H1 (cell line): ENCODE measurements at regions not wholly inside any gene's neighbourhood (a gene's known extent, or its start where the extent isn't known, plus 50 kb on each side); places are given as distances from the start of the nearest gene placed in this dataset.

Experiments used
- CTCF ChIA-PET: fragments of 300-600 bp; sonication (Branson Sonifier 250); formaldehyde crosslinking; loops from one replicate; lab custom pipeline; 2021; ENCODE audit not compliant: partially characterized antibody; lab: Charles Lee
- POLR2A ChIA-PET: fragments of 300-600 bp; sonication (Branson Sonifier 250); formaldehyde crosslinking; loops from one replicate; lab custom pipeline; 2021; ENCODE audit warnings: inconsistent platforms; ENCODE audit not compliant: partially characterized antibody; lab: Charles Lee
- DNase-seq, 2 experiments: peaks; one replicate each; pipeline versions ENCODE4 v3.0.0 to v3.0.0-alpha.2; 2010 to 2022; ENCODE audit warnings: low spot score in 2 of 2, low read depth in 1 of 2, mixed read lengths in 1 of 2
- FAIRE-seq: peaks from 2 replicates; lab custom pipeline; 2011; peaks lifted over from hg19 to GRCh38; lab: Jason Lieb, UNC
- H2AFZ ChIP-seq: 2 replicates; pipeline ENCODE4 v1.8.1; 2012; ENCODE audit warnings: low read length, inconsistent platforms
- H2AK5ac ChIP-seq: 2 replicates; pipeline ENCODE4 v1.6.1; 2013; ENCODE audit warnings: low read depth, low read length
- H2BK120ac ChIP-seq: replicated peaks from 2 replicates; pipeline ENCODE3; 2013; ENCODE audit warnings: low read depth, low read length, inconsistent platforms
- H2BK12ac ChIP-seq: 2 replicates; pipeline ENCODE4 v1.6.1; 2013; ENCODE audit warnings: low read depth, low read length
- H2BK15ac ChIP-seq: 2 replicates; pipeline ENCODE4 v1.6.1; 2013; ENCODE audit warnings: low read length
- H2BK20ac ChIP-seq: 2 replicates; pipeline ENCODE4 v1.6.1; 2013; ENCODE audit warnings: low read length
- H2BK5ac ChIP-seq: 2 replicates; pipeline ENCODE4 v1.6.1; 2013; ENCODE audit warnings: low read depth, low read length
- H3K14ac ChIP-seq: 2 replicates; pipeline ENCODE4 v1.6.1; 2013; ENCODE audit warnings: inconsistent platforms; ENCODE audit not compliant: insufficient read length
- H3K18ac ChIP-seq: 2 replicates; pipeline ENCODE4 v1.6.1; 2013; ENCODE audit warnings: low read length; ENCODE audit errors: extremely low read depth
- H3K23ac ChIP-seq: 2 replicates; pipeline ENCODE4 v1.6.1; 2013; ENCODE audit warnings: inconsistent platforms; ENCODE audit not compliant: insufficient read length
- H3K23me2 ChIP-seq: 2 replicates; pipeline ENCODE4 v1.6.1; 2013; ENCODE audit warnings: low read depth, low read length
- H3K27ac ChIP-seq: 2 replicates; pipeline ENCODE4 v1.6.1; 2011; ENCODE audit warnings: low read depth, low read length, inconsistent platforms
- H3K27me3 ChIP-seq, 4 experiments: replicated peaks in 1 of 4; 1 replicate in 1 of 4; 2 replicates in 3 of 4; pipeline versions ENCODE4 v1.6.1 to v1.8.1; 2011 to 2013; ENCODE audit warnings: low read length in 3 of 4, mild to moderate bottlenecking in 3 of 4, inconsistent platforms in 2 of 4, mixed read lengths in 2 of 4, moderate library complexity in 1 of 4; ENCODE audit not compliant: control insufficient read depth in 3 of 4, insufficient read depth in 3 of 4; ENCODE audit errors: extremely low read depth in 1 of 4
- H3K36me3 ChIP-seq, 4 experiments: 2 replicates each; pipeline versions ENCODE4 v1.6.1 to v1.8.1; 2011 to 2013; ENCODE audit warnings: mild to moderate bottlenecking in 4 of 4, low read length in 3 of 4, moderate library complexity in 2 of 4, control low read depth in 1 of 4, inconsistent platforms in 1 of 4; ENCODE audit not compliant: insufficient read depth in 4 of 4, control insufficient read depth in 2 of 4
- H3K4ac ChIP-seq: replicated peaks from 2 replicates; pipeline ENCODE3; 2013; ENCODE audit warnings: low read length, low read depth, mixed read lengths, inconsistent platforms; ENCODE audit not compliant: insufficient read length
- H3K4me1 ChIP-seq, 4 experiments: replicated peaks in 1 of 4; 1 replicate in 1 of 4; 2 replicates in 3 of 4; pipeline versions ENCODE4 v1.6.1 to v1.8.1; 2011 to 2013; ENCODE audit warnings: low read length in 3 of 4, inconsistent platforms in 2 of 4, mixed read lengths in 1 of 4; ENCODE audit not compliant: insufficient read depth in 4 of 4, control insufficient read depth in 3 of 4
- H3K4me2 ChIP-seq, 2 experiments: 2 replicates each; pipeline versions ENCODE4 v1.6.1 to v1.8.1; 2011 to 2013; ENCODE audit warnings: low read depth in 2 of 2, low read length in 2 of 2, control low read depth in 1 of 2, inconsistent platforms in 1 of 2, mild to moderate bottlenecking in 1 of 2; ENCODE audit not compliant: insufficient read depth in 1 of 2
- H3K4me3 ChIP-seq, 4 experiments: fragments of 200-600, 300-600 bp in 1 of 4; sonication (generic), shearing (Covaris generic), sonication (Bioruptor Twin) in 1 of 4; 2 replicates each; pipeline versions ENCODE4 v1.5.1 to v1.8.1; 2011 to 2016; ENCODE audit warnings: low read length in 4 of 4, low read depth in 3 of 4, control low read depth in 2 of 4, inconsistent platforms in 2 of 4, mild to moderate bottlenecking in 2 of 4, mixed read lengths in 1 of 4, moderate library complexity in 1 of 4; ENCODE audit not compliant: insufficient read depth in 2 of 4; ENCODE audit errors: extremely low read depth in 1 of 4
- H3K56ac ChIP-seq: replicated peaks from 2 replicates; pipeline ENCODE3; 2013; ENCODE audit warnings: low read depth, mild to moderate bottlenecking, mixed read lengths, low read length, inconsistent platforms; ENCODE audit not compliant: insufficient read length
- H3K79me1 ChIP-seq: 2 replicates; pipeline ENCODE4 v1.6.1; 2013; ENCODE audit warnings: low read depth, low read length, control low read depth
- H3K79me2 ChIP-seq, 2 experiments: 2 replicates each; pipeline versions ENCODE4 v1.6.1 to v1.8.1; 2012 to 2013; ENCODE audit warnings: low read length in 2 of 2, mild to moderate bottlenecking in 2 of 2, inconsistent platforms in 1 of 2; ENCODE audit not compliant: insufficient read depth in 2 of 2, control insufficient read depth in 1 of 2
- H3K9ac ChIP-seq, 4 experiments: replicated peaks in 1 of 4; 1 replicate in 1 of 4; 2 replicates in 3 of 4; pipeline versions ENCODE4 v1.6.1 to v1.8.1; 2011 to 2013; ENCODE audit warnings: low read depth in 3 of 4, low read length in 3 of 4, control low read depth in 2 of 4, mild to moderate bottlenecking in 2 of 4, moderate library complexity in 2 of 4, inconsistent platforms in 1 of 4; ENCODE audit errors: extremely low read depth in 1 of 4
- H3K9me3 ChIP-seq, 2 experiments: 2 replicates each; pipeline versions ENCODE4 v1.6.1 to v1.8.1; 2012 to 2013; ENCODE audit warnings: mild to moderate bottlenecking in 2 of 2, moderate library complexity in 2 of 2, control low read depth in 1 of 2, inconsistent platforms in 1 of 2, low read depth in 1 of 2, low read length in 1 of 2, mixed read lengths in 1 of 2; ENCODE audit not compliant: insufficient read depth in 2 of 2
- H4K20me1 ChIP-seq, 2 experiments: replicated peaks in 1 of 2; 2 replicates each; pipeline versions ENCODE3 to v1.8.1; 2011 to 2013; ENCODE audit warnings: inconsistent platforms in 2 of 2, low read length in 2 of 2, mild to moderate bottlenecking in 1 of 2; ENCODE audit not compliant: insufficient read depth in 2 of 2, control insufficient read depth in 1 of 2
- H4K5ac ChIP-seq: 2 replicates; pipeline ENCODE4 v1.6.1; 2013; ENCODE audit warnings: low read length, low read depth, mixed read lengths, inconsistent platforms; ENCODE audit not compliant: insufficient read length
- H4K8ac ChIP-seq: 2 replicates; pipeline ENCODE4 v1.8.0; 2013; ENCODE audit warnings: mild to moderate bottlenecking, moderate library complexity, low read length, inconsistent platforms; ENCODE audit not compliant: insufficient read depth; ENCODE audit errors: extremely low read depth
- H4K91ac ChIP-seq: replicated peaks from 2 replicates; pipeline ENCODE3; 2013; ENCODE audit warnings: low read length, mixed read lengths, inconsistent platforms; ENCODE audit not compliant: insufficient read length
- SUZ12 ChIP-seq: fragments of 200-600 bp; sonication (generic); IDR thresholded peaks from 2 replicates; pipeline ENCODE4 v1.6.1; 2012; ENCODE audit warnings: mild to moderate bottlenecking, inconsistent platforms, low read length, moderate library complexity, mixed read lengths
- WGBS, 2 experiments: shearing (Covaris generic) in 1 of 2; methylation state at CpG; one replicate each; pipeline versions ENCODE4 v1.1.6 to v1.1.7; 2013 to 2015; ENCODE audit warnings: low lambda C conversion rate in 2 of 2, mixed read lengths in 2 of 2, inconsistent platforms in 1 of 2, low coverage in 1 of 2, missing lambda C conversion rate in 1 of 2; ENCODE audit not compliant: insufficient replicate concordance in 2 of 2, insufficient coverage in 1 of 2, insufficient read length in 1 of 2; ENCODE audit errors: extremely low coverage in 1 of 2, missing lambda C conversion rate in 1 of 2; 5-methylcytosine and 5-hydroxymethylcytosine counted together

DNA sequence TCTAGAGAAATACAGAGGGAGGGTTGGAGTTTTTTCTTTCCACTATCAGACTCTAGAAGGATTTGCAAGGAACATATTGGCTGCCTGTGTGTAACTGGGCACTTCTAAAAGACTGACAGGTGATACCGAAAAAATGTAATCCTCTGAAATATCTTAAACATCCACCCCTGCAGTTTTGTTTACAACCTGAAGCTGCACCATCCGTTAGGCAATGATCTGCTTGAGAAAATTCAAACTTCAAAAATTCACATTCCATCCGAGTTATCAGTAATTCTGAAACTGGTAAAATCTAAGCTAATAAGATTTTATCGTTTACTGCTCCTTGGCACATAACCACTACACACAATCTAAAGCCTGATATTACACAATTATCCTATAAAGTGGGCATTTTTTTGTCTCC lies 528.6 kb downstream of the FUT8 start:
- Histone ChIP-seq H3K4me2 (no peak overlapping the region), H3K36me3 (no peaks in the 10 kb centered on the region; a peak in 1 of 8 replicates), H3K27me3 (no peaks in the 10 kb centered on the region), H3K79me2 (no peaks in the 10 kb centered on the region), H3K56ac (no peak overlapping the region), H3K18ac (no peak overlapping the region), H2BK15ac (no peak overlapping the region), H2BK20ac (no peak overlapping the region), H2BK5ac (no peak overlapping the region), H4K8ac (no peak overlapping the region), H3K23ac (no peak overlapping the region), H3K23me2 (no peaks in the 10 kb centered on the region), H2BK120ac (no peak overlapping the region), H2AK5ac (no peak overlapping the region), H4K20me1 (no peaks in the 10 kb centered on the region), H3K9ac (no peak overlapping the region), H4K91ac (no peak overlapping the region), H3K4ac (no peak overlapping the region), H3K4me3 (no peak overlapping the region), H4K5ac (no peak overlapping the region), H2AFZ (no peak overlapping the region), H3K27ac (no peak overlapping the region), H3K79me1 (no peaks in the 10 kb centered on the region), H3K4me1 (peaks cover 0 to 14% (median 5%) of the 10 kb centered on the region in 4 experiments; a peak in 5 of 7 replicates), H3K9me3 (no peaks in the 10 kb centered on the region), H2BK12ac (no peak overlapping the region), H3K14ac (no peak overlapping the region)
- DNase-seq (no peak), FAIRE-seq (no peak)
- 68% methylated on average over 4 of the region's 4 CpGs; no CpG with 5 or more reads in 1 of the 2 experiments for WGBS, 2 experiments
- CTCF ChIA-PET, result interaction anchor here (0.6 to 3.4 kb wide), 13 partner anchors 9 to 781 kb away, joined by 3 to 30 read pairs (median 5); no protein-coding TSS in a partner anchor
- POLR2A ChIA-PET, result interaction anchor here (0.8 kb wide), 1 partner anchor 8 kb away, joined by 3 read pairs; no protein-coding TSS in a partner anchor
- no peak for TF ChIP-seq SUZ12
